ENCODE measurements at regions not wholly inside any gene's neighbourhood (a gene's known extent, or its start where the extent isn't known, plus 50 kb on each side); places are given as distances from the start of the nearest gene placed in this dataset.

DNA sequence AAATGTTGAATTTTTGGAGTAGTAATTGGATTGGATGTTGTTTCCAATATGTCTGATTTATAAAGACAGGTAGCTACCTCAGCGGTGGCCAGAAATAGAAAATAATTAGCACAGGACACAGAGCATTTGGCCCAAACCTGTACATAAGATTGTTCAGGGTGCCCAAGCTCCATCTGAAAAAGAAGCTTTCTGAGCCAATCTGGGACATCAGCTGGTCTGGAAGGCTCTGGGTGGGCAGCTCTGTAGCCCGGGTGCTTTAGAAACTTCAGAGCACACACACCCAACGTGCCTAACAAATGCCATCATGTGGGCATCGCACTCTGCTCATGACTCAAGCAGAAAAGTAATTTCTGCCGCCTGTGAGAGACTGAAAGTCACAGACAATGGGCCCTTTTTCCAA, 460.7 kb downstream of the ICE1 start:
- Histone ChIP-seq H3K27ac (no peak overlapping the region), H3K4me1 (no peaks in the 10 kb centered on the region), H3K4me3 (no peak overlapping the region), H3K36me3 (no peaks in the 10 kb centered on the region), H3K27me3 (no peaks in the 10 kb centered on the region), H3K9me3 (no peaks in the 10 kb centered on the region)
- TF ChIP-seq, protein P1, sequence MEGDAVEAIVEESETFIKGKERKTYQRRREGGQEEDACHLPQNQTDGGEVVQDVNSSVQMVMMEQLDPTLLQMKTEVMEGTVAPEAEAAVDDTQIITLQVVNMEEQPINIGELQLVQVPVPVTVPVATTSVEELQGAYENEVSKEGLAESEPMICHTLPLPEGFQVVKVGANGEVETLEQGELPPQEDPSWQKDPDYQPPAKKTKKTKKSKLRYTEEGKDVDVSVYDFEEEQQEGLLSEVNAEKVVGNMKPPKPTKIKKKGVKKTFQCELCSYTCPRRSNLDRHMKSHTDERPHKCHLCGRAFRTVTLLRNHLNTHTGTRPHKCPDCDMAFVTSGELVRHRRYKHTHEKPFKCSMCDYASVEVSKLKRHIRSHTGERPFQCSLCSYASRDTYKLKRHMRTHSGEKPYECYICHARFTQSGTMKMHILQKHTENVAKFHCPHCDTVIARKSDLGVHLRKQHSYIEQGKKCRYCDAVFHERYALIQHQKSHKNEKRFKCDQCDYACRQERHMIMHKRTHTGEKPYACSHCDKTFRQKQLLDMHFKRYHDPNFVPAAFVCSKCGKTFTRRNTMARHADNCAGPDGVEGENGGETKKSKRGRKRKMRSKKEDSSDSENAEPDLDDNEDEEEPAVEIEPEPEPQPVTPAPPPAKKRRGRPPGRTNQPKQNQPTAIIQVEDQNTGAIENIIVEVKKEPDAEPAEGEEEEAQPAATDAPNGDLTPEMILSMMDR (IDR thresholded peaks at IDR 0.05) = no peak
- DNase-seq (ENCODE audit: low spot score) = no peak

DNA sequence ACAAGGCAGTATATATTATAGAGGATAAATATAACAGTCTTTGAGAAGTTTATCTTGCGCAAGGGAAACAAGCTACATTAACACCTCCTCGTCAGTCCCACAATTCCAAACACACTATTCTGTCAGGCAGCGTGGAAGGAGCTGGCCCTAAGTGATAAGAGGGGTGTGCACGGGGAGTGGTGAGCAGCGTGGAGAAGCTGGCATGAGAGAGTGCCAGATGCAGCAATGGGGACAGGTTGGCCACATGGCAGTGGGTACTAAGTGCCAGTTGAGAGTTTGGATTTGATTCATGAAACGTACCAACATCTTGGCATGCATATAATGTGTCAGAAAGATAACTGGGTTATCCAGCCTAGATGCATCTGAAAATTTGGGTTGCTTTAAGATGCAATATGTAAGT, 460.2 kb downstream of the ICE1 start:
- Histone ChIP-seq H3K9me3 (no peaks in the 10 kb centered on the region), H3K27ac (no peak overlapping the region), H3K36me3 (no peaks in the 10 kb centered on the region), H3K4me3 (no peak overlapping the region), H3K4me1 (no peaks in the 10 kb centered on the region), H3K27me3 (no peaks in the 10 kb centered on the region)
- TF ChIP-seq, protein P1 (IDR thresholded peaks at IDR 0.05) = no peak
- no peak for DNase-seq (ENCODE audit: low spot score)

DNA sequence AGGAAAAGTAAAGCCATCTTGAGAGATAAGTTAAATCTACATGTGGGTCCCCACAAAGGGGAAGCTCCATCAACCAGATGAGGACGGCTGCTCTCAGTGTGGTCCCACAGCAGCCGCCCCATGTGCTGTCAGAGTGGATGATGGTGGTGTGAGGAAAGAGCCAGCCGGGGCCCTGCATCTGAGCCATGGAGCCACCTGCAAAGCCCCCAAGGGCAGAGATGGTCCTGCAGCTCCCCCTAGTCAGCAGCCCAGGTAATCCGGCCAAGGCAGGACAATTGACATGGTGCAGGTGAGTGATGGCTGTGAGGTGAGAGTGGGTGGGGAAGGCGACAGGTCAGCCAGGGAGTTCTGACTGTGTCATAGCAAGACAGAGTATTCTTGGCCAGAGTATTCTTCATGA, 458.8 kb downstream of the ICE1 start:
- no peak for DNase-seq (ENCODE audit: low spot score)
- Histone ChIP-seq H3K9me3 (no peaks in the 10 kb centered on the region), H3K36me3 (no peaks in the 10 kb centered on the region), H3K27ac (no peak overlapping the region), H3K4me1 (no peaks in the 10 kb centered on the region), H3K4me3 (no peak overlapping the region), H3K27me3 (no peaks in the 10 kb centered on the region)
- TF ChIP-seq, protein P1 (IDR thresholded peaks at IDR 0.05) = peak in 1 of 2 donors; percentile 23

DNA sequence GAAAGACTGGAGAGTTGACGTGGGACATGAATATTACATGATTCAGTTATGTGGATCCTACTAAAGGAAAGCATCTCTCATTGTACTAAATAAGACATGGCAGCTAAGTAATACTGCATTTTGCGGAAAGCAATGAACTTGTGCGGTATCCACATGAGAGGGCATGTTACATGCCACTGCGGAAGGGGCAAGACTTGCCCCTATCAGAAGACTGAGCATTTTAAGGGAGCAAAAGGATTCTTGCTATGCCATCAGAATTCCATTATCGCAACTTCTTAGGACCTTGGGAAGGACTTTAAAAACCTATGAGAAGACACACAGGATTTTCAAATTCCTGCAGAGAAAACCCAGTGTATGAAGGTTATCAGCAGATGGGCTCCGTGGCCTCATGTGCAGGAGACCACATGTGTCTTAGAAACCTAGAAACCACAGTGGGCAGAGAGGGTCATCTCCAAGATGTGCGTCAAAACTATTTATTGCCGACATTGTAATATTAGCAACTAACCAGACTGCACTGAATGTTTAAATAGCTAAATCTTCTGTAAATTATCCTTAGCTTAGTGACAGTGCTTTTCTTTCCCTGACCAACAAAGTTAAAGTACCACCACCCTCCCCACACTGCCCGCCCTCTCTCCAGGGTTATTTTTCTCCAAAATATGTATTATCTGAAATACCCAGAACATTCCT, 457.7 kb downstream of the ICE1 start:
- H3K36me3 ChIP-seq = no peaks in the 10 kb centered on the region
- no peak for DNase-seq (ENCODE audit: low spot score)
- H3K9me3 ChIP-seq = no peaks in the 10 kb centered on the region
- no peaks in the 10 kb centered on the region for H3K27me3 ChIP-seq
- TF ChIP-seq, protein P1 (IDR thresholded peaks at IDR 0.05) = no peak
- no peaks in the 10 kb centered on the region for H3K4me1 ChIP-seq
- H3K27ac ChIP-seq = no peak overlapping the region
- no peak overlapping the region for H3K4me3 ChIP-seq

DNA sequence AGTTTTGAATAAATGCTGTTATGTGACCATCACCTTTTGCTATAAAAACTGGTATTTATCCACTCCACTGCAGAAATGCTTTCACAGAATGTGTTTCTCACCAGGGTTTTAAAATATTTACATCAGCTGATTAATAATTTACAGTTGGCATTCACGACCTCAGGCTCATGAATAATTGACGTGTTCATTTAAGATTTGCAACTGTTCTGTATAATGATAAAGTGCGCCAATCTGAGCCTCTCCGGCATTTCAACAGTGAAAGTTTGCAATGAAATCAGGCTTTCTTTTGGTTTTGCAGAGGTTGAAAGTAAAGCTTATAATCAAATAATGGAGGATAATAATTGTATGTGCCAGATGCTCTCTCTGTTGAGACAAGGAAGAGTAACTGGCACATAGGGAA, 434.9 kb downstream of the ICE1 start:
- Histone ChIP-seq H3K27ac (no peak overlapping the region), H3K36me3 (no peaks in the 10 kb centered on the region), H3K27me3 (no peaks in the 10 kb centered on the region), H3K4me3 (no peak overlapping the region), H3K9me3 (no peaks in the 10 kb centered on the region), H3K4me1 (no peaks in the 10 kb centered on the region)
- no peak for DNase-seq (ENCODE audit: low spot score)
- TF ChIP-seq, protein P1 (IDR thresholded peaks at IDR 0.05) = no peak

DNA sequence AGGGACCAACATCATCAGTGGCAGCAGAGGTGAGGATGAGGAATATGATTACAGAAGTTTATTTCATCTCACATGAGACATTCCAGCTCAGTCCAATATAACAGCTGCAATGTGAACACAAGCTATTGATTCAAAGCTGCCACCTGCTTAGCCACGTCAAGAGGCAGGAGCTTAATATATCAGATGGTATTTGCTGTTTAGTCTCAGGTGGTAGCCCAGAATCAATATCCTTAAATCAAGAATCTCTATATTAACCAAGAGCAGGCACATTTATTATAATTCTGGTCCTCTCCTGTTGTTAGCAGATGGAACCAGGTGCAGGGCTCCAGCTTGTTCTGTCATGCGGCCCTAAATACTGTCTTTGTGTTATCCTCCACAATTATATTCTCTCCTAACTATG, 431.6 kb downstream of the ICE1 start:
- H3K27ac ChIP-seq = no peak overlapping the region
- no peak overlapping the region for H3K4me3 ChIP-seq
- TF ChIP-seq, protein P1 (IDR thresholded peaks at IDR 0.05) = no peak
- H3K27me3 ChIP-seq = no peaks in the 10 kb centered on the region
- H3K36me3 ChIP-seq = no peaks in the 10 kb centered on the region
- no peaks in the 10 kb centered on the region for H3K4me1 ChIP-seq
- H3K9me3 ChIP-seq = peaks cover 0 to 3% of the 10 kb centered on the region in 2 donors
- no peak for DNase-seq (ENCODE audit: low spot score)

Measured in right atrium auricular region (tissue), 2 donors.